CD14-positive monocyte (primary cell): ENCODE measurements at regions not wholly inside any gene's neighbourhood (a gene's known extent, or its start where the extent isn't known, plus 50 kb on each side); places are given as distances from the start of the nearest gene placed in this dataset.

Experiments
- DNase-seq, 3 donors: peaks; one replicate each; pipeline ENCODE4 v3.0.0-alpha.2; 2011 to 2022
- H2AFZ ChIP-seq: 2 replicates; pipeline ENCODE4 v1.6.0; 2012; ENCODE audit warnings: mild to moderate bottlenecking, low read depth, low read length, inconsistent platforms; ENCODE audit not compliant: insufficient read depth, poor library complexity, severe bottlenecking
- H3K27ac ChIP-seq, 2 donors: 1 replicate in 1 of 2; 2 replicates in 1 of 2; pipeline ENCODE4 v1.5.1; 2012 to 2013; ENCODE audit warnings: low read length in 2 of 2, control low read depth in 1 of 2, inconsistent platforms in 1 of 2, low read depth in 1 of 2, mild to moderate bottlenecking in 1 of 2
- H3K27me3 ChIP-seq, 2 donors: one replicate each; pipeline versions ENCODE4 v1.6.0 to v1.6.1; 2011 to 2013; ENCODE audit warnings: low read length in 2 of 2; ENCODE audit not compliant: control insufficient read depth in 2 of 2, insufficient read depth in 2 of 2
- H3K36me3 ChIP-seq, 2 donors: replicated peaks in 1 of 2; 1 replicate in 1 of 2; 2 replicates in 1 of 2; pipeline versions ENCODE4 v1.5.1 to v1.6.1; 2012 to 2013; ENCODE audit warnings: low read length in 2 of 2, control low read depth in 1 of 2, inconsistent platforms in 1 of 2, mild to moderate bottlenecking in 1 of 2; ENCODE audit not compliant: insufficient read depth in 2 of 2, control insufficient read depth in 1 of 2
- H3K4me1 ChIP-seq, 2 donors: 1 replicate in 1 of 2; 2 replicates in 1 of 2; pipeline versions ENCODE4 v1.5.1 to v1.6.1; 2012 to 2013; ENCODE audit warnings: low read length in 2 of 2, control low read depth in 1 of 2, inconsistent platforms in 1 of 2, mild to moderate bottlenecking in 1 of 2, moderate library complexity in 1 of 2; ENCODE audit not compliant: insufficient read depth in 2 of 2, control insufficient read depth in 1 of 2
- H3K4me2 ChIP-seq: replicated peaks from 2 replicates; pipeline ENCODE3; 2012; ENCODE audit warnings: low read length, moderate library complexity, mild to moderate bottlenecking; ENCODE audit not compliant: poor library complexity, severe bottlenecking; ENCODE audit errors: extremely low read depth
- H3K4me3 ChIP-seq, 3 experiments: fragments of 200-600 bp in 1 of 3; sonication (generic) in 1 of 3; replicated peaks in 1 of 3; 1 replicate in 2 of 3; 2 replicates in 1 of 3; pipeline ENCODE4 v1.5.1; 2011 to 2013; ENCODE audit warnings: low read length in 3 of 3, mild to moderate bottlenecking in 3 of 3, control low read depth in 2 of 3, low read depth in 2 of 3, inconsistent platforms in 1 of 3, moderate library complexity in 1 of 3
- H3K79me2 ChIP-seq: 2 replicates; pipeline ENCODE4 v1.6.0; 2012; ENCODE audit warnings: mild to moderate bottlenecking, control low read depth, inconsistent platforms, low read length, moderate library complexity; ENCODE audit not compliant: insufficient read depth
- H3K9ac ChIP-seq: 2 replicates; pipeline ENCODE4 v1.6.0; 2017; ENCODE audit warnings: low read length, mild to moderate bottlenecking; ENCODE audit not compliant: insufficient read depth, poor library complexity, severe bottlenecking
- H3K9me3 ChIP-seq, 2 donors: replicated peaks in 1 of 2; 1 replicate in 1 of 2; 2 replicates in 1 of 2; pipeline versions ENCODE4 v1.5.1 to v1.6.1; 2012 to 2013; ENCODE audit warnings: low read length in 2 of 2, control low read depth in 1 of 2; ENCODE audit not compliant: control insufficient read depth in 1 of 2, insufficient read depth in 1 of 2
- H4K20me1 ChIP-seq: 2 replicates; pipeline ENCODE4 v1.6.0; 2012; ENCODE audit warnings: mild to moderate bottlenecking, low read length, control low read depth, moderate library complexity; ENCODE audit not compliant: insufficient read depth
- H3K27ac Mint-ChIP-seq, 7 donors: one replicate each; pipeline ENCODE4 v1.8.0; 2020; ENCODE audit warnings: mild to moderate bottlenecking in 7 of 7, mixed read lengths in 7 of 7, moderate library complexity in 6 of 7, inconsistent platforms in 2 of 7
- H3K27me3 Mint-ChIP-seq, 3 donors: one replicate each; pipeline ENCODE4 v1.8.0; 2021 to 2022; ENCODE audit warnings: low read depth in 3 of 3, mild to moderate bottlenecking in 3 of 3, mixed read lengths in 3 of 3, moderate library complexity in 3 of 3, inconsistent platforms in 1 of 3
- H3K36me3 Mint-ChIP-seq, 2 donors: one replicate each; pipeline ENCODE4 v1.8.0; 2020; ENCODE audit warnings: mixed read lengths in 2 of 2, inconsistent platforms in 1 of 2, mild to moderate bottlenecking in 1 of 2
- H3K4me1 Mint-ChIP-seq: one replicate; pipeline ENCODE4 v1.8.0; 2020; ENCODE audit warnings: mild to moderate bottlenecking, mixed read lengths
- H3K4me3 Mint-ChIP-seq, 2 donors: one replicate each; pipeline ENCODE4 v1.8.0; 2020; ENCODE audit warnings: mild to moderate bottlenecking in 2 of 2, mixed read lengths in 2 of 2, moderate library complexity in 1 of 2
- H3K9me3 Mint-ChIP-seq, 7 donors: one replicate each; pipeline ENCODE4 v1.8.0; 2020 to 2022; ENCODE audit warnings: mixed read lengths in 7 of 7, mild to moderate bottlenecking in 6 of 7, moderate library complexity in 6 of 7, inconsistent platforms in 2 of 7
- CTCF ChIP-seq: fragments of 200-600 bp; IDR thresholded peaks from one replicate; pipeline ENCODE4 v1.8.0; 2022; ENCODE audit warnings: antibody characterized with exemption, mild to moderate bottlenecking
- WGBS: methylation state at CpG from one replicate; pipeline ENCODE4 v1.1.5; 2013; ENCODE audit warnings: missing lambda C conversion rate; ENCODE audit not compliant: insufficient coverage; 5-methylcytosine and 5-hydroxymethylcytosine counted together
- intact Hi-C, 2 donors: fragments of 100-400 bp; cut with micrococcal nuclease; formaldehyde crosslinking; loops; one replicate each; pipeline versions ENCODE4 v1.15.0 to v1.15.1; 2023

GRCh38 chr15:35842631-35843030 lies 296.7 kb upstream of the DPH6 start:
- no peak for DNase-seq
- H3K79me2 ChIP-seq = no peaks in the 10 kb centered on the region
- H3K4me1 ChIP-seq = no peaks in the 10 kb centered on the region
- H3K27ac Mint-ChIP-seq = no peak overlapping the region
- H3K36me3 Mint-ChIP-seq = no peaks in the 10 kb centered on the region
- H3K27me3 Mint-ChIP-seq = peaks cover 0 to 3% (median 1%) of the 10 kb centered on the region in 3 donors
- H3K4me2 ChIP-seq = no peak overlapping the region
- H2AFZ ChIP-seq = no peak overlapping the region
- no peak overlapping the region for H3K27ac ChIP-seq
- no peaks in the 10 kb centered on the region for H4K20me1 ChIP-seq
- no peak overlapping the region for H3K4me3 ChIP-seq
- peaks cover 0 to 16% (median 6%) of the 10 kb centered on the region in 7 donors for H3K9me3 Mint-ChIP-seq
- no peaks in the 10 kb centered on the region for H3K36me3 ChIP-seq
- 86% methylated on average over 3 of the region's 3 CpGs for WGBS
- no peak overlapping the region for H3K4me3 Mint-ChIP-seq
- H3K9ac ChIP-seq = no peak overlapping the region
- no peak for TF ChIP-seq CTCF
- intact Hi-C loops = no loop called here
- no peaks in the 10 kb centered on the region for H3K4me1 Mint-ChIP-seq
- no peaks in the 10 kb centered on the region for H3K27me3 ChIP-seq
- H3K9me3 ChIP-seq = peaks cover 13 to 34% of the 10 kb centered on the region in 2 donors

- intact Hi-C loops = no loop called here
- no peak for DNase-seq
- Histone ChIP-seq H3K79me2 (no peaks in the 10 kb centered on the region), H4K20me1 (no peaks in the 10 kb centered on the region), H3K4me3 (no peak overlapping the region), H3K36me3 (no peaks in the 10 kb centered on the region), H2AFZ (no peak overlapping the region), H3K4me1 (no peaks in the 10 kb centered on the region), H3K27ac (no peak overlapping the region), H3K9ac (no peak overlapping the region), H3K9me3 (peaks cover 13 to 29% of the 10 kb centered on the region in 2 donors), H3K27me3 (no peaks in the 10 kb centered on the region), H3K4me2 (no peak overlapping the region)
- no peaks in the 10 kb centered on the region for H3K36me3 Mint-ChIP-seq
- no peaks in the 10 kb centered on the region for H3K4me1 Mint-ChIP-seq
- H3K4me3 Mint-ChIP-seq = no peak overlapping the region
- H3K9me3 Mint-ChIP-seq = peaks cover 0 to 16% (median 5%) of the 10 kb centered on the region in 7 donors
- TF ChIP-seq CTCF = no peak
- WGBS = 91% methylated on average over 2 of the region's 2 CpGs
- H3K27ac Mint-ChIP-seq = no peak overlapping the region
- peaks cover 0 to 3% (median 1%) of the 10 kb centered on the region in 3 donors for H3K27me3 Mint-ChIP-seq
These were observed 297.5 kb upstream of the DPH6 start for GRCh38 chr15:35843498-35843897.
